Hippocampal formation (tissue), 2 donors: ENCODE measurements at regions not wholly inside any gene's neighbourhood (a gene's known extent, or its start where the extent isn't known, plus 50 kb on each side); places are given as distances from the start of the nearest gene placed in this dataset.
"Not testable (repeated sequence)": the region's sequence is repeated elsewhere in the genome, so short reads cannot be mapped to it uniquely, and the experiment has no call there.

Source experiments
- DNase-seq, 2 donors: peaks; one replicate each; lab custom pipeline; 2025; lab: John Stamatoyannopoulos, UW

GRCh38 chr14:83827383-83827782 lies 1702.6 kb upstream of the FLRT2 start:
- no peak for DNase-seq

GRCh38 chr14:83828406-83828805 lies 1701.5 kb upstream of the FLRT2 start:
- DNase-seq: no peak

- DNase-seq: no peak
Observed at GRCh38 chr14:83830316-83830715, 1699.6 kb upstream of the FLRT2 start.

DNA sequence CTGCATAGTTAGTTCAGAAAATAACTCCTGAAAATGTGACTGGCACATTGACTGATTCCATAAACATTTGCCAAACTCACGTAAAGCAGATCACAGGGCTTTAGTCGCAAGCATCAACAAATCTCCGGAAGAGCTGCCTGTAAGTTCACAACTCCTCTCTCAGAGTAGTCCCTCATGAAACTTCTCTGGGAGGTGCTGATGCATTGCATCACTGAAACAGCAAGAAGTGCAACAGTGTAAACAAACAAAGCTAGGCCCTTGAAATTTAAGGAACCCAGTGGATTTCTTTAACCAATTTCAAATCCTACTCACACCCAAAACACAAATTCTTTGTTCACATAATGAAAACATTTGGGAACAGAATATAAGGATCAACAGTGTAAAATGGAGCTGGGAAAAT lies 1691.7 kb upstream of the FLRT2 start:
- no peak for DNase-seq

DNA sequence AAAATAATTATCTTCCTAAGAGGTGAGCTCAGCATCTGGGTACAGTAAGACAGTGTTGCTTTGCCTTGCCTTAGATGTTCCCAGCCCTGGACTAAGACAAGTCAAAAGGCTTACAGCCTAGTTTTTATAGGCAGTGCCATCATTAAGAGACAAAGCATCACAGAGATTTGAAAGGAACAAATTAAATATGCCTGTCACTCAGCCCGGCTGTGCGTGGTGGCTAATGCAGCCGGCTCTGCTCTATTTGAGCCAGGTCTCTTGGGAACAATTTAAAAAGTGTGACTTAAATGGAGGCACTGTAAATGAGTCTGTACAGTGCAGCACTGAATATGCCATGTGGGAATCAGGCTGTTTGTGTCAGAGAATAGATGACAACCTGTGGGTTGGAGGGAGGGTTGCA lies 1687.4 kb upstream of the FLRT2 start:
- DNase-seq: no peak

GRCh38 chr14:83847102-83847501 lies 1682.8 kb upstream of the FLRT2 start:
- no peak for DNase-seq

GRCh38 chr14:83850092-83850491 lies 1679.9 kb upstream of the FLRT2 start:
- DNase-seq: no peak

DNA sequence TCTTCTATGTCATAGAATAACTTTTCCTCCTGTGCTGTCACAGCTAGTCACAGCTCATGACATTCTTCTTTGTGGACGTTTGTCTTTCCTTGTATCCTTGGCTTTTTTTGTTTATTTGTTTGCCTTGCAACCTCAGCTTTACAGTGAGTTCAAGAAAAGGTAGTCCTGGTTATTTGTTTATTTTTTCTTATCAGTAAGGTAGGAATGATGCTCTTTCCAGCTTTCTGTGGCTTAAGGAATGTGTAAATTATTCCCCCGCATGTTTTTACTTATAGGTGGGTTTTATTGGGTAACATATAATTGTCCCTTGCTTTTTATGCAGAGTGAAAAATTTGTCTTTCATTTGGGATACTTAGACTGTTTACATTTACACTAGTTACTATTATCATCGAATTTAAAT lies 1673.6 kb upstream of the FLRT2 start:
- no peak for DNase-seq

GRCh38 chr14:83860631-83861155 lies 1669.3 kb upstream of the FLRT2 start:
- no peak for DNase-seq

- DNase-seq: no peak
Observed at GRCh38 chr14:83863042-83863774, 1666.7 kb upstream of the FLRT2 start.

- no peak for DNase-seq
Observed at GRCh38 chr14:83864106-83864505, 1665.8 kb upstream of the FLRT2 start.

- DNase-seq: no peak
Observed at GRCh38 chr14:83867566-83868225, 1662.2 kb upstream of the FLRT2 start.

DNA sequence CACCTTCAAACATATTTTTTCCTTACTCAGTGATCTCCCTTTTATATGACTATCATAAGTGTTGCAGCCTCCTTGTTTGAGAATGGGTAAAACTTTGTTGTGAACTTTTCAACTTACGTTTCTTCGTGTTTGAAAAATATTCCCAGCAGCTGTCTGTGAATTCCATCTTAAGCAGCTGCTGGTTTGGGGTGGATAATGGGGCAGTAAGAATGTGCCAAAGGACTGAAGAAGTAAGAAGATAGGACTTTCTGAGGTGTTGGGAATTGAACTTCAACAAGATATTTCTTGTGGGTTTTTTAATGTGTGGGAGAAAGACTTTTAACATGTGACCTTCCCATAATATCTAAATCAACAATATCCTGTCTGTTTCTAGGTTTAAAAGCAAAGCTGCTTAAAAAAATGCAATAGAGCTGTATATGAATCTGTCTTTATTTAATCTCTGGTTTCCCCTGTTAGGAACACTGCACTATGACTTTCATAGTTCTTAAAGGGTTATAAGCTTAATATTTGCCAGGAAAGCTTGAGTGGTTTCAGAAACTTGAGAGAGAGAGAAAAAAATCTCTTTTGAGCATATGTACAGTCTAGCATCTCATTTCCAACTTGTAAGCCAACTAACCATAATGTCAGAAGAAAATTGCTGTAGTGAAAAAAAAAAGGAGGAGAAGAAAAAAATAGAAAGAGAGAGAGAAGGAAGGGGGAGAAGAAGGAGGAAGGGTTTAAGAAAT lies 1659.2 kb upstream of the FLRT2 start:
- no peak for DNase-seq

- no peak for DNase-seq
Observed at GRCh38 chr14:83873669-83874068, 1656.3 kb upstream of the FLRT2 start.

DNA sequence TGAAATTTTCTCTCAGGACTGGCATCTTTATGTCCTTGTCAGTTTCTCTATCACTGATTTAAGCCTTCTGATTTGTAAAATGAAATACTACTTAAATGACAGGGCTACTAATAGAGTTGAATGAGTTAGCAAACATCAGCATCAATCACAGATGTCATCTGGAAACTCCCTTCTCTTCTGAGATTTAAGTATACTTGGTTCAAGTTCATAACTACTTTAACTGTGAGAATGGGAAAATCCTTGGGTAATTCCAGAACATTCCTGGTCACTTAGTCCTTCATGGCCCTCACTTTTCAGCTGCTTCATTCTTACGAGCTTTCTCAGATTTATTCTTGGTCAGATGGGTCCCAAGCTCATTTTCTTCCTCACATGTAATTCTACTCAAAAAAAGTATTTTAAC lies 1655.3 kb upstream of the FLRT2 start:
- DNase-seq: no peak

DNA sequence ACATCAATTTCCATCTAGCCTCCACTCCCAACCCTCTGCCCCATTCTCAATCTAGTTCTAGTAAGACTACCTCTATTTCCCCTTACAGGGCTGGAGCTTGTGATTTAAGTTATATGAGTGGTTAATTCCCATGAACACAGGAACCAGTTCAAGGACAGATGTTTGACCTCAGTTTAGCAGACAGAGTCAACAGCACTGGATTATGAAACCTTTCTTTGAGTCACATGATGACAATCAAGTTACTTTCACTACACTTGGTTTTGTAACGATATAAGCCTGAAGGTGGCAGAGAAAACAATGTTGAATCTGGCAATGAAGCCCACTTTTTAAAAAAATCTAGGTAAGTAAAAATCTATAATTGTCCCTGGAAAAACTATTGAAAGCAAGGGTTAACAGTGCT lies 1646.2 kb upstream of the FLRT2 start:
- no peak for DNase-seq

DNA sequence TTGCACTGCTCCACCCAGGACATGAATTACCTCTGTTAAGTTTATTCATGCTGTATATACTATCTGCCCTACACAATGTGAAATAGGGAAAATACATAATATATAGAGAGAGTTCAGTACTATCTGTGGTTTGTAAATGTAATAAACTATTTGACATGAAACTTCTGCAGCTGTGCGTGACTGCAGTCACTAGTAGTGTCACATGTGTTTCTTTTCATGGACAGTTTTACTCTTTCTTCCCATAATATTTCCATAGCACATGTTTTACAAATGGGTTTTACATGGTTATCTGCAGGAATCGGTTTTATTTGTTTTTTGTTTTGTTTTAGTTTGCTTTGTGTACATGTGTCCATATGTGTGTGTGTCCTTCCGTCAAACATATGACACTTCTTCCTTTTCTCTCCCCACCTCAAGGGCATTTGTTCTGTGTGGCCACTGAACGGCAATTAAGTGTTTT lies 1644.1 kb upstream of the FLRT2 start:
- no peak for DNase-seq

DNA sequence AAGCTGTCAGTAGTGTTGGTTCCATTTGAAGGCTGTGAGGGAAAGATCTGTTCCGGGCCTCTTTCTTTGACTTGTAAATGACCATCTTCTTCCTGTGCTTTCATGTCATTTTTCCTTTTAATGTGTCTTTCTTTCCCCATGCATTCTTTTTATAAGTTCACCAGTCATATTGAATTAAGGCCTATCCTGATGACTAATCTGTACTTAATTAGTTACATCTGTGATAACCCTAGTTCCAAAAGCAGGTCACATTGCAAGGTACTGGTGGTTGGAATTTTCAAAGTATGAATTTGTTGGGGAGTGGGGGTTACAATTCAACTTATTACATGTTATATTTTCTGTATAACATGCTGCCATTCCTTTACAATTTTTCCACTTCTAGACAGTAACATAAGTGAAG lies 1642.1 kb upstream of the FLRT2 start:
- no peak for DNase-seq

- no peak for DNase-seq
Observed at GRCh38 chr14:83893447-83893846, 1636.5 kb upstream of the FLRT2 start.

GRCh38 chr14:83894568-83894967 lies 1635.4 kb upstream of the FLRT2 start:
- DNase-seq: no peak

DNA sequence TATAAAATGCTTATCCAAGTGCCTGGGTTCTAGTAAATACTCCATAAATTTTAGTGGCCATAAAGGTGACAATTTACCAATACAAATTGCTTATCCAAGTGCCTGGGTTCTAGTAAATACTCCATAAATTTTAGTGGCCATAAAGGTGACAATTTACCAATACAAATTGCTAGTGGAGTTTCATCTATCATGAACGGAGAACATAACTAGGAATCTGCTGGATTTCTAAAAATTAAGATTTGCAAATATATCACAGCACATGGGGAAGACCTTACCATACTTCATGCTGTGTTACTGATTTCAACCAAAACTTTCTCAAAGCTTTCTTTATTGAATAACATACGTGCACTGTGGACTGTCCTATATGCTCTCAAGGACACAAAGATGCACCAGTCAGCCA lies 1631.4 kb upstream of the FLRT2 start:
- not testable (repeated sequence) for DNase-seq

- DNase-seq: no peak
Observed at GRCh38 chr14:83899706-83900105, 1630.2 kb upstream of the FLRT2 start.

- no peak for DNase-seq
Observed at GRCh38 chr14:83905157-83905556, 1624.8 kb upstream of the FLRT2 start.
